GM19438 (cell line): ENCODE measurements at regions not wholly inside any gene's neighbourhood (a gene's known extent, or its start where the extent isn't known, plus 50 kb on each side); places are given as distances from the start of the nearest gene placed in this dataset.
"Not testable (repeated sequence)": the region's sequence is repeated elsewhere in the genome, so short reads cannot be mapped to it uniquely, and the experiment has no call there.

Source experiments
- ATAC-seq: cut with Tn5 transposase; IDR thresholded peaks from one replicate; pipeline ENCODE4 v1.9.1; 2021; ENCODE audit warnings: low read depth; ENCODE audit not compliant: unreplicated experiment

- ATAC-seq, result peak; percentile 88
These were observed 59.1 kb downstream of the ZNF467 start for GRCh38 chr7:149714081-149714909.

- no peak for ATAC-seq
These were observed 59.7 kb downstream of the ZNF467 start for GRCh38 chr7:149713731-149714068.

- ATAC-seq, result no peak
These were observed 60.2 kb downstream of the ZNF467 start for GRCh38 chr7:149713061-149713730.

GRCh38 chr7:149708026-149708425 lies 65.4 kb downstream of the ZNF467 start:
- ATAC-seq, result no peak

GRCh38 chr7:149707448-149707886 lies 65.9 kb downstream of the ZNF467 start:
- no peak for ATAC-seq

- ATAC-seq, result no peak
These were observed 67.0 kb downstream of the ZNF467 start for GRCh38 chr7:149706398-149706797.

GRCh38 chr7:149704507-149704906 lies 68.9 kb downstream of the ZNF467 start:
- ATAC-seq, result no peak

- no peak for ATAC-seq
These were observed 70.2 kb downstream of the ZNF467 start for GRCh38 chr7:149703044-149703650.

- no peak for ATAC-seq
These were observed 71.7 kb downstream of the ZNF467 start for GRCh38 chr7:149701495-149702240.

GRCh38 chr7:149697767-149698166 lies 75.6 kb downstream of the ZNF467 start:
- ATAC-seq, result not testable (repeated sequence)

- no peak for ATAC-seq
These were observed 77.1 kb downstream of the ZNF467 start for GRCh38 chr7:149696280-149696679.

- no peak for ATAC-seq
These were observed 80.8 kb downstream of the ZNF467 start for GRCh38 chr7:149692557-149692982.

GRCh38 chr7:149692056-149692455 lies 81.3 kb downstream of the ZNF467 start:
- no peak for ATAC-seq

GRCh38 chr7:149690688-149691446 lies 82.5 kb downstream of the ZNF467 start:
- ATAC-seq, result no peak

- ATAC-seq, result no peak
These were observed 84.1 kb downstream of the ZNF467 start for GRCh38 chr7:149689291-149689721.

- ATAC-seq, result no peak
These were observed 84.6 kb downstream of the ZNF467 start for GRCh38 chr7:149688836-149689235.

- not testable (repeated sequence) for ATAC-seq
These were observed 85.6 kb downstream of the ZNF467 start for GRCh38 chr7:149687820-149688219.

GRCh38 chr7:149686449-149686848 lies 86.9 kb downstream of the ZNF467 start:
- ATAC-seq, result no peak

GRCh38 chr7:149686011-149686410 lies 87.4 kb downstream of the ZNF467 start:
- no peak for ATAC-seq

- no peak for ATAC-seq
These were observed 87.9 kb downstream of the ZNF467 start for GRCh38 chr7:149685455-149685854.
